Nucleus accumbens (tissue), 56 donors: ENCODE measurements at regions not wholly inside any gene's neighbourhood (a gene's known extent, or its start where the extent isn't known, plus 50 kb on each side); places are given as distances from the start of the nearest gene placed in this dataset.

ENCODE experiments used
- DNase-seq, 56 donors: peaks; one replicate each; lab custom pipeline; 2025; lab: John Stamatoyannopoulos, UW

DNA sequence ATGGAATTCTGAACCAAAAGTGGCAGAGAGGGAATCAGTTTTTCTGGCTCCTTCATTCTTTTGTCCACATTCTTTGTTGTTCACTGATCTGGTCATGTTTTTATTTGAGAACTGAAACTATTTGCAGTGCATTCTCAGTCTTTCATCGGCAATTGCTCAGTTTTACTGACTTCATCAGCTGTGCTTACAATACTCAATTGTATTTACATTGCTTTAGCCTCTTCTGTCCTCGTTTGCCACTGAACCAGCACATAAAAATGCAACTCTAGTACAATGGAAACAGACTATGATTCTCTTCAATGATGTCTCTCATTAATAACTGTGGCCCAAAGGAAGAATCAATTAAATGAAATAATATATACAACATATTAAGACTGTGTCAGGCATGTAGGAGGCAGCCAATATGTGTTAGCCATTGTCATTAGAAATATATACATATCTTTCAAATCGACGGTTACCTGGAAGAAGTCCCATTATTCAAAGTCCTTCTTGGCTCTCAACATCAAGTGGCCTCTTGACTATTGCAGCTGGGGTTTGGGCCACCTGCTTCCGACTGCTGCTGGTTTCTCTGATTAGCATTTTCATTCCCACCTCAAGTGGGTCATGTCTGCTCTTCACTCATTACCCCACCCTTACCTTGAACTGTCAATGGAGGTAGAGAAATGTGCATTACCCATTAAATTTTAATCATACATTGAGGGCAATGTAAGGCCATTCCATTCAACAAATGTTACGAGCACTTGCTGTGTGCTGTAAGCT, 600.1 kb downstream of the INSC start:
- no peak for DNase-seq

DNA sequence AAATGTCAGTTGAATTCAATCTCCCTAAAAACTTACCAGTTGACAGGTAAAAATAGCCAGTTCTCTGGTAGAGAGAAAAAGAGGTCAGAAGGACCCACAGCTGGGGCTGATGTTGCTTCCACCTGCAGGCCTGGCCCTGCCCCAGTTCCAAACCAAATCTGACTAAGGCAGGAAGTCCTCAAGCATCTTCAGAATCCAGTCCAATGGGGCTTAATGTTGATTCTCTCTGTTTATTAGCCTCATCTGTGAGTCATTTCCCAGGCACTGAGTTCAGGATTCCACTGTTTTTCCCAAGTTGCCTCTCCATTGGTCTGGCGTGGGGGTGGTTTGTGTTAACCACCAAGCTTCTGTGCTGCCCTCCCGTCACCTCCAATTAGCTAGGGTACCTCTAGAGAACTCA, 601.8 kb downstream of the INSC start:
- no peak for DNase-seq

DNA sequence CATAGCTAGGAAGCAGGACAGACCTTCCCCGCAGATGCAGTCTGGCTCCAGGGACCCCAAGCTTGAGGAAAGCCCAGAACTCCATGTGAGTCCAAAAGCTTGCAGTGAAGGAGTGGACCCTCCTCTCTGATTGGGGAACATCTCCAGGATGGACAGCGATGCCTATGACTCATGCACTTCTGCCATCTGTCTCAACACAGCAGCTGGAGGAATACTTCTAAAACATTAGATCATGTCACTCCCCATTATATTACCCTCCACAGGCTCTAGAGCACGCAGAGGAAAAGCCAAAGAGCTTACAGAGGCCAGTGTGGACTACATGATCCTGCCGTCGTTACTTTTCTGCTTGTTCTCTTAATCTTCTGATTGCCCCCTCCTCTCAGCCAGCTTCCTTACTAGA, 605.7 kb downstream of the INSC start:
- DNase-seq, result no peak

DNA sequence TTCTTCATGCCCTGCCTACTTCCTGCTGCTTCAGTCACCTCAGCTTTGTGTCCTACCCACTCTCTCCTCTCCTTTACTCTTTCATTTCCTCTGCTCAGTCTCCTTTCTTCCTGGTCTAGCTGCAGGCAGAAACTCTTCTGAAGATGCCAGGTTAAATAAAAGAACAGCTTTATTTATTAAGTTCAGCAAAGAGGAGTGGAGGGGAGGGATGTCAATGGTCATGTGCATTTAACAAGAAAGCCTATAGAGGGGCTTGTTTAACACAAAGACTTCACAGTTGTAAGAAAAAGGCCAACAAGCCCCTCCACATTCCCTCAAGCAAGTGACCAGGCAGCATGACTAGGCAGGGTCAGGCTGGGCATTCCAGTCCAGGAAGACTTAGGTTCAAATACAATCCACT, 609.2 kb downstream of the INSC start:
- no peak for DNase-seq

DNA sequence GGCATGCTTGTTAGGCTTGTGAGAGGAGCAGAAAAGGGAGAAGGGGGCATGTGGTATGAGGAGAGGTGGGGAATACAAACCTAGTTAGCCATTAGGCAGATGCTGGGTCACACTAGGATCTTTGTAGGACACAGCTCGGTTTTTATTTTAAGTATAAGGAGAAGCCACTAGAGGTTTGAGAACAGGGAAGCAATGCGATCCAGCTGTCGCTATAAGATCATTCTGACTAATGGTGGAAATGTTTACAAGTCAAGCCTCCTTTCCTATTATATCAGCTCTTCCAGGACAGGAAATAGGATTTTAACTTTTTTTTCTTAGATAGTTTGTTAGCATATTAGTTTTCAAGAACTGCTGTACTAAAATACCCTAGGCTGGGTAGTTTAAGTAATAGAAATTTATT, 609.9 kb downstream of the INSC start:
- no peak for DNase-seq

DNA sequence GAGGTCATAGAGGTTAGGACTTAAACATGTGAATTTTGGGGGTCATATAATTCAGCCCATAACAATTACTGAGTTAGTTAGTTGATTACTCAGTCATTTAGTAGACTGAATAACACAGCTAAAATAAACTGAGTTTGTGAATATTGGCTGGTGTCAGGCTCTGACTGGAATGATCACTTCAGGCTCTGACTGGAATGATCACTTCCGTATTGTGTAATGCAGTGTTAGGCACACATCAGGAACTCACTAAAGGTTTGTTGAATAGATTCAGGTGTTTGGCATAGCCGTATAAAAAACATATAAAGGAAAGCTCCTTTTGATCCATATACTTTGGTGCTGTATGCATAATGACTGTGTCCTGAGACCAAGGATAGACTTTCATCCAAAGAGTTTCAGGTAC, 610.5 kb downstream of the INSC start:
- DNase-seq, result no peak

DNA sequence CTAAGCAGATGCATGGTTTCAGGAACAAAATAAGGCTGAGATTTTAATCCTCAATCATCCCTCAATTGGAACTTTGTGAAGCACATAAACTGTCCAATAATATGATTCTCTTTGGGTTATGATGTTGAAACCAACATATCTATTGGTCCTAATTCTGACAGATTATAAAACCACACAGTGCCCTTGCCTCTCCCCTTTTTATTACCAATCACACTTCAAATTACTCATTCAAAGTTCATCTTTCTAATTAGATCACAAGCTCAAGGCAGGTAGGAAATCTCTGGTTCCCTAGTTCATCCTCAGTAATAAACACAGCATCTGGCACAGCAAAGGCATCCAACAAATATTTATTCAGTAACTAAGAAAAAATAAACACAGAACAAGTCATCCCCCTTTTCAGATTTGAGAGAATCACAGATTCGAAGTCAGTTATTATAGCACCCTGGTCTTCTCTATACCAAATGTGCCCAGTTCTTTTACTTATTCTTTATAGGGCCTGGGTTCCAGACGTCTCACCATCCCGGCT, 611.6 kb downstream of the INSC start:
- DNase-seq, result no peak

DNA sequence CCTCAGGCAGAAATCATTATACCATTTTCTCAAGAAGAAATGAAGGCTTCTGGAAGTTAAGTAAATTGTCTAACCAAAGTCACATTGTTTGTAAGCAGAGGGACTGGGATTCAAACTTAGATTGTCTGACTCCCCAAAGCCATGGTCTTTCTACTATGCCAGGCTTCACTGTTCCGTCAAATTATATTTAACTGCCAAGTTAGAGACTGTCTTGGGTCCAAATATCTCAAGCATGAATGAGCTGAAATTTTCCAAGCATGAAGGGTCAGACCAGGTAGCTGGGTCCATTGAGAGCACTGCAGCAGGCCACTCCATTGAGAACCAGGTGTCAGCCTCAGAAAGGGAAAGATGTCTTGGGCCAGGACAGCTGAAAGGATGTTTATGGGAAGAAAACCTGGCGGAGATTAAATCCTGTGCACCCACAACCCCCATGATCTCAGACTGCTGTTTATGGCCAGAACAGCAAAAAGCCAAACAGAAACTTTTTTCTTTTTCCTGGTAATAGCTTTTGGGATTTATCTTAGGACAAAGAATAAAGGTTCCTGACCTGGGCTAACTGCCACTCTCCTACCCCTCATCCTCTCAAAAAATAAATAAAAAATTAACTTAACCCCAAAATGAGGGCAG, 612.3 kb downstream of the INSC start:
- DNase-seq, result no peak

DNA sequence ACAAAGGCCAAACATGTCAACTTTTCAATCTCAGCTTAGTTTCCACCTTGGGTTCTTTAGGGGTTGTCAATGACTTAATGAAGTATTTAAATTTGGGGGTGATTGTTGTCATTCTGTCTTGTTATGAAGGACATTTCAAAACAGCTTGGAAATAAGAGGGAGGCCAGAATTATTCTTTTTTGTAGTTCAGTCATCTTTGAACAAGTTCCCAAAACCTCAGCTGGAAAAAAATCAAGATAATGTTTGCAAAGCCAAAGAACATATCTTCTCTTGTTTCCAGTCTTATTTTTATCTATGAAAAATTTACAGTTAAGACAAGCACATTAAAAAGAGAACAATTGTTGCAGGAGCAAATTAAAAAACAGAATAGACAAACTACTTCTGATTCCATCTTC, 612.8 kb downstream of the INSC start:
- DNase-seq, result no peak

DNA sequence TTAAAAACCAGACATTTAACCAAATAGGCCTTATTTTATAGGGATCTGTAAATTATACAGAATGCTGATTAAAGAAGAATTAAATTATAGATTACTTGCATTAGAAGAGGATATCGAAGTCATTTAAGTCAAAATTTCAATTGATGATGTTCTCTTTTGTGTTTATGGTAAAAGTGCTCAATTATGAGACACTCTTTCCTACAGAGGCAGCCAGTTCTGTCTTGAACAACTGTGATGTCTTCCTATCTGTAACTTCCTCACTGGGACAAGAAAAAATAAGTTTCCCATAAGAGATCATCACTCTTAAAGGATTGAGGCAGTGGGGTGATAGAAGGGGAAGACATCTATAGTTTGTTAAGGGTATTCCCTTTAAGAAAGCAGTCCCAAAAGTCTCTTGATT, 613.5 kb downstream of the INSC start:
- DNase-seq, result no peak

DNA sequence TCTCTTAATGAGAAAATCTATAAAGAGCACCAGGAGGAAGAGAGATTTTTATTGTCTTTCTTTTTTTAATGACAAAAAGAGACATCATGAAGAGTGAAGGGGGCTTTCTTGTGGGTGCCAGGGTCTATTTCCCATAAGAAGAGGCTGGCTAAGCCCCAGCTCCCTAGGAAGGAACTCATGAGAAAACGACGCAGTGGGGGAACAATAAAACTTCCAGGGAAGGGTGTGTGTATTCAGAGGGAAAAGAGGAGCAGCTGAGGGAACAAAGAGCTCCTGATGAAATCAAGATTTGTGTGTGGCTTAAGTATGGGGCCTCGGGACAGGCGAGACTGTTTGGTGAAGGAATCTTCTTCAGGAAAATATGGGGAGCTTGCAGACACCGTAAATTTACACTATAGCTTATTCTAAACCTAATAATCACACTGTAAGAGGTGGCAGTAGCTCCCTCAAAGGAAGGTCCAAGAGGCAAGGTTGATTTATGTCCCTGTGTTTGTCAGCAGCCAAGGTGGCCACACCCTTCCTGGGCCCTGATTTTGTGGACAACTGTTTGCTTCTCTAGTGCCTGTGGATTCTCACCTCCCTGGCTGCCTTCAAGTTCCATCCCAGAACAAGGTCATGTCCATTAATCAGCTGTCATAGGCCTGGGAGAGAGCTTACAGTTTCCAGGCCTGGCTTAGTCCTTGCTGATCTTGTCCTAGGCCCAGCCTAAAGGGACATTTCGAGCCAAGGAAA, 615.7 kb downstream of the INSC start:
- no peak for DNase-seq

DNA sequence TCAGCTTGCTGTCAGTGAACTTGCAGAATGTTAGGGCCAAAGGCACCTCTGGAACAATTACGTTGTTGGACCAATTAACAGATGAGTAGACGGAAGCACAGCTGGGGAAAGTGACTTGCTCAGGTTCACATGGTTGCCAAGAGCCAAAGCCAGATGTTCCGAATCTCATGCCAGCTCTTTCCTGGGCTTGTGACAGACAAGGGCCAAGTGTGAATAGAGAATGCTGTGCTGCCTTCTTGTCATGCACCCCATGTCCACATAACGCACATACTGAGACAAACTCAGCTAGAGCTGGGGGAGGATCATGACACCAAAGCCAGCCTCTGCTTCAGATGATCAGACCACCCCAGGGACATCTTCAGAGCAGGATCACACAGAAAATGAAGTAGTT, 616.3 kb downstream of the INSC start:
- no peak for DNase-seq

DNA sequence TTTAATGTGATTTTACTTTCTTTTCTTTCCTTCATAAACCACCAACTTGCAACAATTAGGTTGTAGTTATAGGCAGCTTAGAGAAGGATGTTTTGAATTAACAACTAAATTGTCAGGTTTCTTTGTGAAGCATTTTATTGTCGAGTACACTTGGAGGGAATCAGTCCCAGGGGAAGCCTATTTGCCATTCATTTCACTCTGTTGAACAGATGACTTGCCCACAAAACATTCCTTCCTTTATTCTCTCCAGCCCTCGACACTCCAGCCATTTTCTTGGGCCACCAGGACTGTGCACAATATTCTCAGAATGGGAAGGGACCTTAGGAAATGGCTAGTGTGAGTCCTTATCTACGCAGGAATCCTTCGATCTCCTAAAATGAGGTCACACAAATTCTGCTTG, 620.6 kb downstream of the SOX6 start:
- DNase-seq, result no peak

DNA sequence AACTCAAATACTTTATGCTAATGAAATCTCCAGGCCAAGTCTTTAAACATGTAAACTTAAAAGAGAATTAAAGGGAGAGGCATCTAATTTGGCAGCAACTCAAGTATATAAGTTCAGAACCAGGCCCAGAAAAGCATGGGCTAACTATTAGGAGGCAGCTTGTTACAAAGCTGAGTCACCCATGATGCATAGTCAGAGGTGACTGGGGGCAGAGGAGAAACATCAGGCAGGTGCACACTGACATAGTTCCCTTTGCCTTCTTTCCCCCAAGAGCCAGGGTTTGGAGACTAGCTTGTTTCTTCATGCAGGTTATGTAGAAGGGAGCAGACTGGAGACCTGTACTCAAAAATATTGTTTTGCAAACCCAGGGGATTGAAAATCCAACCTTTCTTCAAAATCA, 619.0 kb downstream of the SOX6 start:
- DNase-seq, result no peak

DNA sequence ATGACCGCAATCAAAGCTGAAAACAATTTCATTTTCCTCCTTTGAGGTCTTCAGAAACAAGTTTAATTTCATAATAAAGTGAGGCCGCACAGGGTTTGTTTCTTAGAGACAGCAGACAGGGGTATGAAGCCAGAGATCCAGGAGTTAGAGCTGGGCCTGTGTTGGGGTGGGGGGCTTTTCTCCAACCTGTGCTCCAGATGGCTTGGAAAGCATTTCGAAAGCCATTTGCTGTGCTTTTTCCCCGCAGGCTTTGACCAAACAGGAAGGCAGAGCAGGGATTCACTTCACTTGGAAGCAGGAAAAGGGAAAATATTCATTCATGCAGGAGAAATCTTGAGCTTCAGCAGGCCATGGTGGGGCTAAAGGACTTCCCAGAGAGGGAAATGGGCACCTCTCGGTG, 617.4 kb downstream of the SOX6 start:
- DNase-seq, result no peak

DNA sequence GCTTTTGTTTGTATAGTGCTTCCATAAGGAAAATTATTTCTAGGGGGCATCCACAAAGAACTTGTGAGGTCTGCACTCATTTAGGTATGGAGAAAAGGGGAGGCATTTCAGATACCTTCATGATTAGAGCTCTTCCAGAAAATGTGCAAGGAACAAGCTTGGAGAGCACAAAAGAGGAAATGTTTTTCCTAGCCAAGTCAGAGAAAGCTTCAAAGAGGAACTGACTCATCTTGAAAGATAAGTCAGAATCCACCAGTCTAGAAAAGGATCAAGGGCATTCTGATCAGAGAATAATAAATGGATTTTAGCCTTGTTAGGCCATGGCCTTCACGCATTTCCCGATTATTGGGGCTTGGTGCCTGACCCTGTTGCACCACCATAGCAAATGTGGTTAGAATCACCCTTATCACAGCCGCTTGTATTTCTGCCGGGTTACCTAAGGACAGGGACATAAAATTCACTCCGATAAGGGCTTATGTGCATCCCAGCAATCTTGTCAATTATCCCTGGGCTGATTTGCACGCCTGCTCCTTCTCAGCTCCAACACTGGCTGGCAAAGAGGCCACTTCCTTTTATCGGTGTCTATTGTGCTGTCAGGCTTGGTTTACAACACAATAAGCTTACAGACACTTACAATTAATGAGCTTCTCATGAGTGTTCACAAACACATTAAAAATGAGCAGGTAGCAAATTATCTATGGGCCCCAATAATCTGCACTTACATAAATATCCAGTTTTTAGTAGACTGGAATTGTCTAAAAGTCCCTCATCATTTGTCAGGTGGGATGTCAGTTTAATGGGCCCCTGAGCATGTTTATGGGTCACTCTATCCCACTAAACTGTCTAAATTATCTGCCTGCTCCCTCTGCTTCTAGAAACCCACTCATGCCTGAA, 613.5 kb downstream of the SOX6 start:
- DNase-seq, result no peak

DNA sequence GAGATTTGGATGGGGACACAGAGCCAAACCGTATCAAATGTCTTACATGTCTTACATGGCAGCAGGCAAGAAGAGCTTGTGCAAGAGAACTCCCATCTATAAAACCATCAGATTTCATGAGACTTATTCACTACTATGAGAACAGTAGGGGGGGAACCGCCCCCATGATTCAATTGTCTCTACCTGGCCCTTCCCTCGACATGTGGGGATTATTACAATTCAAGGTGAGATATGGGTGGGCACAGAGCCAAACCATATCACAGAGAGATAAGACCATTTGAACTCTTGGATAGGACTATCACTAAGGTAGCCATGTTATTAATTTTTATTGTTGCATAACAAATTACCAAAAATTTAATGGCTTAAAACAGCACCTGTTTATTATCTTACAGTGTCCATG, 611.7 kb downstream of the SOX6 start:
- no peak for DNase-seq

DNA sequence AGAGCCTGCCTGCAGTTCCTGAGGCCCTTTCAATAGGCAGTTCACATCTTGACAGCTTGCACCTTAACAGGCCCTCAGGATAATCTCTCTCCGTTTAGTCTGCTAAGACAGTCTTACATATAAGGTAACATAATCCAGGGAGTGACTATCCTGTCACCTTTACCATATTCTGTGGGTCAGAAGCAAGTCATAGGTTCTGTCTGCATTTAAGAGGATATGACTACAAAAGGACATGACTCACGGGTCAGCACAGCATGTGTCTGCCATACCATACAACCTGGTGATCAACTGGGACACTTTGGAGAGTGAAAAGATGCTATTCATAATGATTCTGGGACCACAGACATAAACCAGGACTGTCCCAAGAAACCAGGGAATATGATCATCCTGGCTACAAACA, 611.1 kb downstream of the SOX6 start:
- no peak for DNase-seq

DNA sequence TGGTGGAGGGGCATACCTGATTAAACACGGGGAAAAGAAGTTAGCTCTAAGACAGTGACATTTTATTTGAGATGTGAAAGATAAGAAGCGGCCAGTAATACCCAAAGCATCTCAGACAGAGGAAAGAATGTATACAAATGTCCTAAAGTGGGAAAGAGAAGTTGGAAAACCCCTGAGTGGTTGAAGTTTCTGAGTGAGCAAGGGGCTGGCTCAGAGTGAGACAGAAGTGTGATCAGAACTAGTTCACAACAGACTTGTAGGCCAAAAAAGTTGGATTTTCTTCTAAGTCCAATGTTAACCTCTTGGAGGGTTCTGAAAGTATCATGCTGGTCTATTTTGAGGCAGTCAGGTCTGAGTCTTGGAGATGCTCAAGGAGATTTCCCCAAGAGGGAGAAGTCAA, 608.7 kb downstream of the SOX6 start:
- no peak for DNase-seq

DNA sequence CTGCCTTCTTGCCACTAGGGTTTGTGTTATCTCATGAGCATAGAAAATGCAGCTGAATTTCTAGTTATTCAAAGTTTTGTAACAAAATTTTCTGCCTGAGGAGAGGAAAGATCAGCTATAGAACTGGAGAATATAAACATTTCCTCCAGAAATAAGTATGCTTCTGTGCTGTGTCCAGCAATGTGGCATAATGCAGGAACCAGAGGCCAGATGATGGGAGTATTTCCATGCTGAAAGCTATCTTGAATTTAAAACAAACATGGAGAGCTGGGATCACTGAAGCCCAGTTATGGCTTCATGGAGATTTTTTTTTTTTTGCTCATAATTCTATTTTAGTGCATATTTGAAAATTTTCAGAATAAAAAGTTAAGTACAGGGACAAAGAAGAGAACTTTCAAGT, 608.2 kb downstream of the SOX6 start:
- DNase-seq, result no peak

DNA sequence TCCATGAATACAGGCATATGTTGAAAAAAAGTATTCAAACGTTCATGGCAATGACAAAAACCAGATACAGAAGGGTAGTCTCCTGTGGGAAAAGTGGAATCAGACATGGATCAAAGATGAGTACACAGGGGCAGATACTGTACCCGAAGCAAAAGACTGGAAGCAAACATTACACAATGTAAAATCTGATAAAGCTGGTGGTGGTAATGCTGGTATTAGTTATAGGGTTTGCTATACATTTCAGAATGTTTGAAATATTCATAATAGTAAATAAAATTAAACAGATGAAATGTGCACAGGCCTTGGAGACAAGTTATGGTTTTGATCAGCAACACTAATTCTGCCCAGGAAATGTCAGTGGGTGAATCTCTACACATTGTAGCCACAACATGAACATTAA, 607.6 kb downstream of the SOX6 start:
- DNase-seq, result no peak
